Upper lobe of left lung (tissue), 6 donors: ENCODE measurements at regions not wholly inside any gene's neighbourhood (a gene's known extent, or its start where the extent isn't known, plus 50 kb on each side); places are given as distances from the start of the nearest gene placed in this dataset.

Experiments
- ATAC-seq, 2 donors: fragments of 200-7000 bp; cut with Tn5 transposase; one replicate each; pipeline ENCODE4 v1.9.1; 2022; ENCODE audit warnings: mild to moderate bottlenecking in 2 of 2, moderate library complexity in 2 of 2; ENCODE audit not compliant: low FRiP score in 2 of 2
- DNase-seq, 2 donors: peaks; one replicate each; pipeline ENCODE4 v3.0.0-alpha.2; 2019 to 2020
- H3K27ac ChIP-seq, 4 donors: fragments of 200-600 bp; sonication (generic); one replicate each; pipeline ENCODE4 v1.5.1; 2016 to 2019
- H3K27me3 ChIP-seq, 4 donors: fragments of 200-600 bp; sonication (generic); one replicate each; pipeline ENCODE4 v1.5.1; 2017 to 2019
- H3K36me3 ChIP-seq, 4 donors: fragments of 200-600 bp; sonication (generic); one replicate each; pipeline ENCODE4 v1.5.1; 2016 to 2019
- H3K4me1 ChIP-seq, 4 donors: fragments of 200-600 bp; sonication (generic); one replicate each; pipeline ENCODE4 v1.5.1; 2018 to 2019
- H3K4me3 ChIP-seq, 4 donors: fragments of 200-600 bp; sonication (generic); one replicate each; pipeline ENCODE4 v1.5.1; 2017 to 2019; ENCODE audit warnings: mild to moderate bottlenecking in 2 of 4, moderate library complexity in 1 of 4
- H3K9me3 ChIP-seq, 4 donors: fragments of 200-600 bp; sonication (generic); one replicate each; pipeline ENCODE4 v1.5.1; 2018 to 2019
- EP300 ChIP-seq, 4 donors: sonication (generic); formaldehyde crosslinking; IDR thresholded peaks; one replicate each; pipeline ENCODE4 v1.5.1; 2017; ENCODE audit warnings: antibody characterized with exemption in 4 of 4, control low read depth in 2 of 4
- POLR2A ChIP-seq, 4 donors: fragments of 450-650 bp; IDR thresholded peaks; one replicate each; pipeline ENCODE4 v1.5.1; 2016 to 2017; ENCODE audit warnings: antibody characterized with exemption in 4 of 4, mild to moderate bottlenecking in 2 of 4
- POLR2AphosphoS5 ChIP-seq, 2 donors: sonication (generic); formaldehyde crosslinking; IDR thresholded peaks; one replicate each; pipeline ENCODE4 v1.5.1; 2017; ENCODE audit warnings: antibody characterized with exemption in 2 of 2
- WGBS, 2 donors: methylation state at CpG; one replicate each; pipeline ENCODE4 v1.1.5; 2017 to 2018; 5-methylcytosine and 5-hydroxymethylcytosine counted together
- TF ChIP-seq, protein P1 (sequence below), 6 experiments: fragments of 450-650 bp in 4 of 6; fragments of 200-600 bp in 2 of 6; sonication (generic) in 2 of 6; IDR thresholded peaks; one replicate each; pipeline ENCODE4 v1.5.1; 2016 to 2019; ENCODE audit warnings: antibody characterized with exemption in 6 of 6
- donor health status: DM: no; HTN: no; CAD: no; lungs with moderate emphysema.
- donor health status: DM: no; HTN: yes; CAD: no; lungs with severe emphysema.

DNA sequence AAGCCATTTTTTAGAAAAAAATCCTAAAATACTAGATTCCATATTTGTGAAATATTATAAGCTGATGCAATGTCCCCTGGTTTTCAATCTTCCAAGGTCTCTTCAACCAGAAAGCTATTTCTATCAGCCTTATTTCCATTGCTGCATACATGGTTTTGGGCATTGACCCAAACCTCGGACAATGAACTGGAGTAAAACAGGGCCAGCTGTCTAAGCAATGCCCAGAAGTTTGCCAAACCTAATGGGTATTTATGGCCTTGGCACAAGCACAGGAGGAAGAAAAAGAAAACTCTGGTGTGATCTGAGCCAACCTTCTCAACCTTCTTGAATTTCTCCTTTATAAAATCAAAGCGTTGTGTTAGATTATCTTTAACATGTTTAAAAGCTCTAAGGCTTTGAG is 402.3 kb downstream of the DNAJB9 start:
- Histone ChIP-seq H3K27me3 (no peaks in the 10 kb centered on the region), H3K27ac (no peak overlapping the region), H3K9me3 (no peaks in the 10 kb centered on the region), H3K4me1 (no peaks in the 10 kb centered on the region), H3K4me3 (no peak overlapping the region), H3K36me3 (no peaks in the 10 kb centered on the region)
- ATAC-seq (no peak), DNase-seq (no peak)
- WGBS, 2 donors: 80 to 83% methylated on average over 2 of the region's 2 CpGs
- TF ChIP-seq EP300 (IDR thresholded peaks at IDR 0.05) (no peak), POLR2A (IDR thresholded peaks at IDR 0.05) (no peak), POLR2AphosphoS5 (IDR thresholded peaks at IDR 0.05) (no peak)
- TF ChIP-seq, protein P1, sequence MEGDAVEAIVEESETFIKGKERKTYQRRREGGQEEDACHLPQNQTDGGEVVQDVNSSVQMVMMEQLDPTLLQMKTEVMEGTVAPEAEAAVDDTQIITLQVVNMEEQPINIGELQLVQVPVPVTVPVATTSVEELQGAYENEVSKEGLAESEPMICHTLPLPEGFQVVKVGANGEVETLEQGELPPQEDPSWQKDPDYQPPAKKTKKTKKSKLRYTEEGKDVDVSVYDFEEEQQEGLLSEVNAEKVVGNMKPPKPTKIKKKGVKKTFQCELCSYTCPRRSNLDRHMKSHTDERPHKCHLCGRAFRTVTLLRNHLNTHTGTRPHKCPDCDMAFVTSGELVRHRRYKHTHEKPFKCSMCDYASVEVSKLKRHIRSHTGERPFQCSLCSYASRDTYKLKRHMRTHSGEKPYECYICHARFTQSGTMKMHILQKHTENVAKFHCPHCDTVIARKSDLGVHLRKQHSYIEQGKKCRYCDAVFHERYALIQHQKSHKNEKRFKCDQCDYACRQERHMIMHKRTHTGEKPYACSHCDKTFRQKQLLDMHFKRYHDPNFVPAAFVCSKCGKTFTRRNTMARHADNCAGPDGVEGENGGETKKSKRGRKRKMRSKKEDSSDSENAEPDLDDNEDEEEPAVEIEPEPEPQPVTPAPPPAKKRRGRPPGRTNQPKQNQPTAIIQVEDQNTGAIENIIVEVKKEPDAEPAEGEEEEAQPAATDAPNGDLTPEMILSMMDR (IDR thresholded peaks at IDR 0.05): no peak

DNA sequence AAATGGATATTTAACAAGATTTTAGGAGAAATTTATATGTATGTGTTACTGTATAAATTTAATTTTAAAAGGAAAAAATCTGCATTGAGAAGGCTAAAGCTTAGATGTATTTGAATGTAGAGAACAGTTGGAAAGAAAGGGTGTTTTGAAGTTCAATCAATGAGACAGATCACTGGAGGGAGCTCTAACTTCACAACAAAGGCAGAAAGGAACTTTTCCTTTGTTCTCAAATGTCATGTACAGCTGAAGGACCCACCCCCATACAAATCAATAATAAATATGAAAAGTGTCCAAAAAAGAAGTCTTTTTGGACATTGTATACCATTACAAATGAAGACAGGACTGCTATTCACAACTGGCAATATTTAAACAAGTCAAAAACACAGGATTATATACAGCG is 403.4 kb downstream of the DNAJB9 start:
- 88 to 97% methylated on average over 1 of the region's 1 CpG for WGBS, 2 donors
- no peaks in the 10 kb centered on the region for H3K9me3 ChIP-seq
- H3K4me1 ChIP-seq: no peaks in the 10 kb centered on the region
- H3K4me3 ChIP-seq: no peak overlapping the region
- H3K27me3 ChIP-seq: no peaks in the 10 kb centered on the region
- no peaks in the 10 kb centered on the region for H3K36me3 ChIP-seq
- no peak overlapping the region for H3K27ac ChIP-seq
- TF ChIP-seq POLR2A (IDR thresholded peaks at IDR 0.05): no peak
- TF ChIP-seq POLR2AphosphoS5 (IDR thresholded peaks at IDR 0.05): no peak
- TF ChIP-seq, protein P1 (IDR thresholded peaks at IDR 0.05): no peak
- no peak for DNase-seq
- ATAC-seq: no peak

DNA sequence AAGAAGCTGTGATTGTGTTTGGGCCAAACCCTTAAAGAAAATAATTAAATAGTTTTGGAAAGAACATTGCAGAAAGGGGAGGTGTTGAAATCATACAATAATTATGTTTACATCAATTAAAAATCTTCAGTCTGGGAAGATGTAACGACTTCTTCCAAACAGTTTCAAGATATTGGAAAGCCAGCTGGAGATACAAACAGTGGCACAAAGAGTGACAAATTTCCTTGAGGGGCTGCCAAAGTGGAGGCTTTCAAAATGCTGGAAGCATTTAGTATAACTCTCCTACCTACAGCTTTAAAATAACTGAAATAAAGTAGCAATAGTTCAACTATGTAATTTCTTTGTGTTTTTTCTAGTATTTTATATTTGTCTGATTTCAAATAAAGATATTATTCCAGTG is 405.0 kb downstream of the DNAJB9 start:
- no peaks in the 10 kb centered on the region for H3K27me3 ChIP-seq
- H3K9me3 ChIP-seq: no peaks in the 10 kb centered on the region
- H3K4me3 ChIP-seq: no peak overlapping the region
- ATAC-seq: no peak
- H3K27ac ChIP-seq: no peak overlapping the region
- H3K36me3 ChIP-seq: no peaks in the 10 kb centered on the region
- H3K4me1 ChIP-seq: no peaks in the 10 kb centered on the region
- DNase-seq: no peak
- TF ChIP-seq POLR2A (IDR thresholded peaks at IDR 0.05): no peak
- no peak for TF ChIP-seq EP300 (IDR thresholded peaks at IDR 0.05)
- no peak for TF ChIP-seq POLR2AphosphoS5 (IDR thresholded peaks at IDR 0.05)
- TF ChIP-seq, protein P1 (IDR thresholded peaks at IDR 0.05): no peak
- WGBS, 2 donors: 44 to 65% methylated on average over 1 of the region's 1 CpG

DNA sequence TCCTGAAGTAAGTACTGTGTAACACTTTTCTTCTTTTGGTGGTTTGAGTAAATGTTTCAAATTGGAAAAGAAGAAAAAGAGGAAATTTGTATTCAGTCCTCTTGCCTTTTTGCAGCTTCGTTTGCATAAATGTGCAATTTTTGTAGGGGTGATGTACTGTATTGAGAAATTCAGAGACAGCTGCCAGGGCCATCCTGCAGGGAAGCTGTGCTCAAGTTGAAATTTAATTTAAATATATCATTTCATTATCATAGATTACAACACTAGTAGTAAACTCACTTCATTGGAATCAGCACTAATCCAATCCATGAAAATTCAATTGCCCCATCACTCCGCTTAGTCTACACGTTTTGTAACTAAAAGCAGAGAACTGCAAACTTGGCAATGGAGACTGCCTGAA is 415.4 kb downstream of the DNAJB9 start:
- H3K4me1 ChIP-seq: no peaks in the 10 kb centered on the region
- WGBS, 2 donors: 67 to 70% methylated on average over 3 of the region's 3 CpGs
- no peak overlapping the region for H3K27ac ChIP-seq
- H3K27me3 ChIP-seq: no peaks in the 10 kb centered on the region
- H3K9me3 ChIP-seq: no peaks in the 10 kb centered on the region
- H3K4me3 ChIP-seq: no peak overlapping the region
- TF ChIP-seq POLR2A (IDR thresholded peaks at IDR 0.05): no peak
- DNase-seq (no peak), ATAC-seq (no peak)
- no peaks in the 10 kb centered on the region for H3K36me3 ChIP-seq

DNA sequence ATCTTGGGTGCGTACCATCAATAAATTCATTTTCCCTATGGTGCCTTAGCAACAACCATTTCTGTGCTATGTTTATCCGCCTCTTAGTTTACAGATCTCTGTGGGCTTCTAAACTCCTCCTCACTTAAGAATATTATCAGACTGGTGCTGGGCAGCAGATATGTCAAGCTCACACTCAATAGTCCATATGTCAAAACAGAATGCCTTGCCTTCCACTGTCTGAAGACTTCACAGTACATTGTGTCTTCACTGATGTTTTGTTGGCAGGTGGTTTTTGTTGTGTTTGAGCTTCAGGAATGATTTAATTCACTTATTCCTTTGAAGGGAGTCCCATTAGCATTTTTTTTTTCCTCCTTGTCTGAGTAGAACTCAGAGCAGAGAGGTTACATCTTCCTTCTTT is 419.6 kb downstream of the DNAJB9 start:
- no peaks in the 10 kb centered on the region for H3K9me3 ChIP-seq
- 100% methylated on average over 2 of the region's 2 CpGs for whole genome bisulfite sequencing, 2 donors
- TF ChIP-seq, protein P1 (IDR thresholded peaks at IDR 0.05): no peak
- TF ChIP-seq POLR2AphosphoS5 (IDR thresholded peaks at IDR 0.05) (no peak), EP300 (IDR thresholded peaks at IDR 0.05) (no peak), POLR2A (IDR thresholded peaks at IDR 0.05) (no peak)
- H3K4me3 ChIP-seq: no peak overlapping the region
- H3K4me1 ChIP-seq: no peaks in the 10 kb centered on the region
- DNase-seq (no peak), ATAC-seq (no peak)
- no peaks in the 10 kb centered on the region for H3K27me3 ChIP-seq
- no peak overlapping the region for H3K27ac ChIP-seq
- H3K36me3 ChIP-seq: no peaks in the 10 kb centered on the region
